ENCODE measurements at regions not wholly inside any gene's neighbourhood (a gene's known extent, or its start where the extent isn't known, plus 50 kb on each side); places are given as distances from the start of the nearest gene placed in this dataset.

DNA sequence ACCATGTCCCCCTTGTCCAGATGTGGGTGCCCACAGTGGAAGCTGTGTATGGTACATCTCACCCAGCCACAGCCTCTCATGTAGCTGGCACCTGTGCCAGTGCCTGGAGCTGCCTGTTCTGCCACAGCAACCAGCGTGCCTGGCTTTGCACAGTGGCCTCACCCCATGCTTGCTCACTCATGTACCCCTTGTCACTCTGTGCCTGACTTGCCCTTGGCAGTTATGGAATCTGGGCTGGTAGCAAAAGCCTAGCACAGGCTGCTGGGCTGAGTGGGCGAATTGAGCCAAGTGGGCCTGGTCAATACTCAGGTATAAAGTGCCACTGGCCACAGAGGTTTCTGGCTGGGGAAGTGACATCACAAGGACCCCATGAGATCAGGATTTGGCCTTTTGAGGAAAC lies 264.2 kb downstream of the INSC start:
- no peak for DNase-seq (ENCODE audit: low spot score)

DNA sequence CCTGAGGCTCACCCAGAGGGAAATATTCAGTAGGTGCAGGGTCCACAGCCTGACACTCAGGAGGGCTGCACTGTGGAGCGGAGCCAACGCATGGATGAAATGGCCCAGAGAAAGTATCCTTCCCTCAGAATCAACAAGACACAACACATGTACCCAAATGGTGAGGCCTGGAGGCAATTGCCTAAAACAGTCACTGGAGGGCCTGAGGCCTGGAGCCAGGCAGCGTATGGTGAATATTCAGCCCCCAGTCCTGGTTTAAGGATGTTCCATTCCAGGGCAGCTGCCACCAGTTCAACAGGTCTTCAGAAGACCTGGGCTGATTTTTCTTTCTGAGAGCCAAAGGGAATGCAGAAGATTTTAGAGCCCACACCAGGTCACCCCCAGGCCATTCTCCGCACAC lies 264.8 kb downstream of the INSC start:
- no peak for DNase-seq (ENCODE audit: low spot score)

DNA sequence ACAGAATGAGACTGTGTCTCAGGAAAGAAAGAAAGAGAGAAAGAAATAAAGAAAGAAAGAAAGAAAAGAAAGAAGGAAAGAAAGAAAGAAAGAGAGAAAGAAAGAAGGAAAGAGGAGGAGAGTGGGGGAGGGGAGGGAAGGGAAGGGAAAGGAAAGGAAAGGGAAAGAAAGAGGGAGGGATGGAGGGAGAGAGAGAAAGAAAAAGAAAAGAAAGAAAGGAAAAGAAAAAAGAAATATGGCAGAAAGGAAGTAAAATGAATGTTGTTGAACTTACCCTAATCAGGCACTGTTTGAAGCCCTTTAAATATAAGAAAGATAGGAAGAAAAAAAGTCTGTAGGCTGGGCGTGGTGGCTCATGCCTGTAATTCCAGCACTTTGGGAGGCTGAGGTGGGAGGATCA lies 276.1 kb downstream of the INSC start:
- DNase-seq (ENCODE audit: low spot score) = no peak

DNA sequence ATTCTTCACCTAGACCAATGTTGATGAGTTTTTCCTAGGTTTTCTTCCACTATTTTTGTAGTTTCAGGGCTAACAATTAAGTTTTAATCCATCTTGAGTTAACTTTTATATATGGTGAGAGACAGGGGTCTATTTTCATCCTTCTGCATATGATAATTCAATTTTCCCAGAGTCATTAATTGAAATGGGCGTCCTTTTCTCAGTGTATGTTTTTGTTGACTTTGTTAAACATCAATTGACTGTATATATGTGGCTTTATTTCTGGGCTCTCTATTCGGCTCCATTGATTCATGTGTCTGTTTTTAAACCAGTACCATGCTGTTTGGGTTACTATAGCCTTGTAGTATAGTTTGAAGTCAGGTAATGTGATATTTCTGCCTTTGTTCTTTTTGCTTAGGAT lies 282.1 kb downstream of the INSC start:
- no peak for DNase-seq (ENCODE audit: low spot score)

DNA sequence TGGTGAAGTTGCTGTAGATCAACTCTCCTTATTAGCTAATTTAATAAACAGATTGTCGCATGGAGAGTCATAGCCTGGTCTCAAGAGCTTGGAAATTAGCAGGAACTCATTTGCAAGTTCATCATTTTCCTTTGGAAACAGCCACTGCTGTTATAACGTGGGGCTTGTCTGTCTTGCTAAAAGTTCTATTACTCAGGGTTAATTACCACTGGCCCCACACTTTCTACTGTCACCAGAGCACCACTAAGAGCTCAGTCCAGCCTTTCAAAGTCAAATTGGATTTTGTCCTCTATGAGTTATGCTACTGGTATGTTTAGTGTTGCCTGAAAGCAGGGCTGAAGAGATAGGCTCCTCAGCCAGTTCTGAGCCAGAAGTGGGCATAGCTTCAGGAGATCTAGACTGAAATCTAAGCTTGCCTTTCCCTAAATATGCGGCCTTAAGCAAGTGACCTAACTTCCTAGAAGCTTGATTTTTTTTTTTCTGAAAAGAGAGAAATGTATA lies 292.2 kb downstream of the INSC start:
- no peak for DNase-seq (ENCODE audit: low spot score)

DNA sequence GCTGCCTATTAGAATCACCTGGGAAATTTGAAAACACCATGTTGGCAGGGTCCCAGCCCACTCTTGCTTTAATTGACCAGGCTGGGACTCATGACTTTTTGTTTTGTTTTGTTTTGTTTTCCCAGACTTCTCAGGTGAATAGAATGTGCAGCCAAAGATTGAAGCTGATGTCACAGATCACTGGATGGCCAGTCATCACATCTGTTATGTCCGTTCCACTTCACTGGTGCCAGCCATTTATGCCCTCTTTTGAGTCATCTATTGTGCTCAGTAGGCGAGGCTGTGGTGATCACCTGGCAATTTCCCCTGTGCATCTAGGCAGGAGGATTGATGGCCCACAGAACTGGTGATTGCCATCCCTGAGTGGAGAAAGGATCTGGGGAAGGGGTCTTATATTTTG lies 297.3 kb downstream of the INSC start:
- no peak for DNase-seq (ENCODE audit: low spot score)

DNA sequence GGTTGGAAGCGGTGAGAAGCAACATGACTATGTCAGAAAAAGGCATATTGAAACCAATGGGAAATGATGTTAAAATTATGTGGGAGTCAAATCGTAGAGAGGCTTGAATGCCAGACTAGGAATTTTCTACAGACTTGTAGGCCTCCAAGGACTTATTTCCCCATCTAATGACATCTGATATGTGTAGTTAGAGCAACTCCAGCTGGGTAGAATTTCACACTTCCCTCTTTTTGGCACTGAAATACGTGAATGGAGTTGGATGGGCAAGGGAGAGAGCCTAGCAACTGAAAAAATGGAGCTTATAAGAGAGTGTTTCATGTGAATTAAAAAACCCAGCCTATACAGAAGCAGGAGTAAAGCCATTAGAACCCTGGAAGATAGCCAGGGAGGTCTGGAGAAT lies 304.2 kb downstream of the INSC start:
- DNase-seq (ENCODE audit: low spot score) = no peak

DNA sequence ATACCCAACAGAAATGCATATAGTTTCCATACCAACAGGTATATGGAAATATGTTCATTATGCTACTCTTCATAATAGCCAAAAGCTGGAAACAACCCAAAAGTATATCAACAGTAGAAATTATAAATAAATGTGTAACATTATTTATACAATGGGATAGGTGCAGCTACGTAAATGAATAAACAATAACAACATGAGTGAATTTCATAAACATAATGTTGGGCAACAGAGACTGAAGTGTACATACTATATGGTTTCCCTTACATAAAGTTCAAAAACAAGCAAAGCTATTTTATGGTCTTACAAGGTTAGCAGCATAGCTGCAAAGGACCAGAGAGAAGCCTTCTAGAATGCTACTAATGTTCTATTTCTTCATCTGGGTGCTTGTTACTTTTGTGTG lies 305.0 kb downstream of the INSC start:
- DNase-seq (ENCODE audit: low spot score) = no peak

DNA sequence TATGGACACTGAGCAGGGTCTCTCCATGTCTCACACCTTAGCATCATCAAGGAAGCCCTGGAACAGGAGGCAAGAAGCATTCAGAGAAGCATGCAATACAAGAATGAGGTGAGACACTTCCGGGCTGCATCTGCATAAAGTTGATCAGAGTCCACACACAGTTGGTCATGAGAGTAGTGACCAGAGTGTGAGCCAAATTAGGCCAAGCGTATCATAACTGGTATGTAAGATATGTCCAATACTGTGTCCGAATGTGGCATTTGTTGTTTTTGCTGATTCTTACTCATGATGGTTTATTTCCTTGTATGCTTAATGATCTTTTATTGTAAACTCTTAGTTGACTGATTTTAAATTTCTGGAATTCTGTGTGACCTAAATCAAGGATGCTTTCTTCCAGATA lies 315.7 kb downstream of the INSC start:
- no peak for DNase-seq (ENCODE audit: low spot score)

DNA sequence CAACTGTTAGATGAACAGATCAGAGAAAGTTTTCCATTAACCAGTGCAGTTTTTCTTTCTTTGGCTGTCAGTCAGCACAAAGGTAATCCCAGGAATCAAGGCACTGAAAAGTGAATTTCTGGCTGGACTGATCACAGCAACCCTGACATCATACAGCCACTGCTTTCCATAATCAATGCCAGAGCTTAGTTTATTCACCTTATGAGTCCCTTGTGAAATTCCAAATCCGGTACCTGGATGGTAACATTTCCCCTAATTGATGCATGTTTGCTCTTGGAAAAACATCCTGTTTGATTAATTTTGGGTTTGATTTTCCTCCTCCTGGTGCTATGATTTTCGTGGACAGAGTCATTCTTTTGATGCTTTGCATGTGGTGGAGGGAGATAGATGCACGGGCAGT lies 319.8 kb downstream of the INSC start:
- DNase-seq (ENCODE audit: low spot score) = no peak

DNA sequence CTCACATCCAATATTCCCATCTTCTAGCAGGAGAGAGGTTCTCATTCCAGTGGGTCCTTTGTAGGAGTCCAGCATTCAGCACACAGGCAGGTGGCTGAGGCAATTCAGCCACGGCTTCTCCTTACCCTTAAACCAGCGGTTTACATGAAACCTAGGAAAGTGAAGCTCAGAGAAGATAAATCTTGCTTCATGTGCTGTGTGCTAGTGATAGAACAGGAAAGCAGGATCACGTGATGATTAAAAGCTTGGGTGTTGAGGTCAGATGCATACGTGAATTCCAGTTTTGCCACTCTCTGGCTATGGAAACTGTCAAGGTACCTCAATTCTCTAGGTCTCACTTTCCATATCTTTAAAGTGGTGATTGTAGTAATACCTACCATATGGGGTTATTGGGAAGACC lies 331.6 kb downstream of the INSC start:
- no peak for DNase-seq (ENCODE audit: low spot score)

DNA sequence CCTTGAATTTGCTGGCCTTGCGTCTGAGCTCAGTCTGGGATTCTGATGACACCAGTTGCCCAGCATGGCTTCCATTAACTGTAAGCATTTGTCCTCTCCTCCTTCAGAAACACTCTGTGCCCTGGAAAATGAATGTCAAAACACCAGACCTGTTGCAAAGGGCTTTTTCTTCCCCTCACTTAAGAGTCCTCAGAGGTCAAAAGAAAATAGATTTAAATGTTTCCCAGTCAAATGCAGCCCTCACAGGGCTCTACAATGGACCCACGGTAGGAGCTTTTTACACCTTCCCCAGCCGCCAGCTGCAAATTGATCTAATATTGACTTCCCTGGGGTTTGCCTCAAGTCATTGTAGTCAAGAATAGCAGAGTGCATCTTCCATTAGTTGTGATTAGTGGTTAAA lies 332.2 kb downstream of the INSC start:
- no peak for DNase-seq (ENCODE audit: low spot score)

DNA sequence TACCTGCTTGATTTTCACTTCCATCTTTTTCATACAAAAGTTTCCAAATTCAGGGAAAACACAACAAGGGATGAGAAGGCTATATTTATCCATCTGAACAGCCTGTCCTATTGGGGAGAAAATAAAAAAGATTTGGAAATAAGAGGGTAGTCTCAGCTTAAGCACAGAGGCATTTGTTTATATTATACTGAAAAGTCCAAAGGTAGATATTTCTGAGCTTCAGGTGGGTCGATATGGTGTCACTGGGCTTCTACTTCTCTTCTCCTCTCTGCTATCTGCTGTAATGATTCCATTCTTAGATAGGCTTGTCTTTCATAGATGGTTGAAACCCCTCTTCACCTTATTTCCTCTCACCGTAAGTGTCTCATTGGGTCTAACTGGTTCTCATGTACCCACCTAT lies 337.0 kb downstream of the INSC start:
- no peak for DNase-seq (ENCODE audit: low spot score)

DNA sequence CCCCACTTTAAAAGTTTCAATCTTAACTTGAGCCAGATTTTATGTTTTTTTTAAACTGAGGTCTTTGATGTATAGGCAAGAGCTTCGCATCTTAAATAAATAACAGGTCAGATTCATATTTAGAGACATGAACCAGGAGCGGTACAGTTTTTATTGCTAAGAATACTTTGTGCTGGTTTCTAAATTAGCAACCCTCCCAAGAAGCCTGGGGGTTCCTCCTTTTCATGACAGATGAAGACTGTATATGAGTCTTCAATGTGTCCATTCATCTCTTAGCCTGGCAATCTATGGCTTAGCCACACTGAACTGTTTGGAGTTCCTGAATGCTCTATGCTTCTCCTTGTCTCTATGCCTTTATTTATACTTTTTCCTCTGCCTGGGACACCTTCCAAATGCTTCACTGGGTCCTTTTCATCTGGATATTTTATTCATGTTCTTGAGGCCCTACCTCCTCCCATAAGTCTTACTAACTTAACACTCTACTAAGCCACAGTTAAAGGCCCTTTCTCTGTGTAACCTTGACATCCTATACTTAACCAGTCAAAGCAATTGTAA lies 338.6 kb downstream of the INSC start:
- DNase-seq (ENCODE audit: low spot score) = no peak

DNA sequence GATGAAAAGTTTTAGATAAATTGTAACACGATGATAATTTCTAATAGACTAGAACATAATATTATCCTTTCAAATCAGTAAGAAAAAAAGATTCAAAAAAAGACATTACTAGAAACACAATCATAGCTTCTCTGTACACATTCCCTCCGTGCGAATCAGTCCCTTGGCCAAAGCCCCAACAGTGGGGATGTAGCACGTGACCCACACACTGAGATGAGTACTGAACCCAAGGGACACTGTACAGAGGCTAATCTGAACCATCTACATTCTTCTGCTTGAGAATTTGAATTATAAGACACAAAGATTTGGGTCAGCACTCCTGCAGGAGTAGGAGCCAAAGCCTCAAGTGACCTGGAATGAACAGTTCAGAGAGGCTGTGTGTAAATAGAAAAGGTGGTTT lies 353.7 kb downstream of the INSC start:
- no peak for DNase-seq (ENCODE audit: low spot score)

DNA sequence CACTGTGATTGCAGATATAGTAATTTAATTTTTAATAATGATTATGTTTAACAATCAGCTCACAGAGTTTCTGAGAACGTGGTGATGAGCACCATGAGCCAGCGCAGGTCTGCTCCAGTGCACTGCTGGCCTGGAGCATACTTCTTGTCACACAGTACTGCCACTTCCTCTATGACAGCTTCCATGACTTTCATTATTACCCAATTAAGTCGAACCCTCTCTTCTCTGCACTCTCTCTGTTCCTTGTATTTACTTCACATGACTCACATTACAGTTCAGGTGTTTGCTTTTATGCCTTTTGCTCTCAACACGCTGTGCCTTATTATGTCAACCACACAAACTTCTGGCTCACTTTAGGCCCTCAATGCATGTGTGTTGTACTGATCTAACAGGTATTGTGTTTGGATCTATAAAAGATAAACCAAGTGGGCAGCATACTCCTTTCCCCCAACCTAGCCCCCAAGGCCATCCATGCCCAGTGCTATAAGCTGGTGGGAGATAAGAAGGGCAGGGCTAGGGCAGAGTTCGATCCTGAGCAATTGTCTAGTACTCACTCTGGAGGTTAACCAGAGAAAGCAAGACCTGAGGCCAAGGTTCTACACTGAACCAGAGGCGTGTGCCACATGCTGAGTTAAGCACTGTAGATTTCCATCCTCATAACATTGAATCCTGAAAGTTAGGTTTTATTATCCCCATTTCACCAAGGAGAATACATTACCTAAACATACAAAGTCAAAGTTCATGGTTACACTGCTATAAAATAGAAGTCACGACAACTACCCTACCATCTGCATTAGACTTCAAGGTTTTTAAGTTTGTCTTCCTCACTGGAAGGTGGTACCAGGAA lies 356.5 kb downstream of the INSC start:
- DNase-seq (ENCODE audit: low spot score) = no peak

DNA sequence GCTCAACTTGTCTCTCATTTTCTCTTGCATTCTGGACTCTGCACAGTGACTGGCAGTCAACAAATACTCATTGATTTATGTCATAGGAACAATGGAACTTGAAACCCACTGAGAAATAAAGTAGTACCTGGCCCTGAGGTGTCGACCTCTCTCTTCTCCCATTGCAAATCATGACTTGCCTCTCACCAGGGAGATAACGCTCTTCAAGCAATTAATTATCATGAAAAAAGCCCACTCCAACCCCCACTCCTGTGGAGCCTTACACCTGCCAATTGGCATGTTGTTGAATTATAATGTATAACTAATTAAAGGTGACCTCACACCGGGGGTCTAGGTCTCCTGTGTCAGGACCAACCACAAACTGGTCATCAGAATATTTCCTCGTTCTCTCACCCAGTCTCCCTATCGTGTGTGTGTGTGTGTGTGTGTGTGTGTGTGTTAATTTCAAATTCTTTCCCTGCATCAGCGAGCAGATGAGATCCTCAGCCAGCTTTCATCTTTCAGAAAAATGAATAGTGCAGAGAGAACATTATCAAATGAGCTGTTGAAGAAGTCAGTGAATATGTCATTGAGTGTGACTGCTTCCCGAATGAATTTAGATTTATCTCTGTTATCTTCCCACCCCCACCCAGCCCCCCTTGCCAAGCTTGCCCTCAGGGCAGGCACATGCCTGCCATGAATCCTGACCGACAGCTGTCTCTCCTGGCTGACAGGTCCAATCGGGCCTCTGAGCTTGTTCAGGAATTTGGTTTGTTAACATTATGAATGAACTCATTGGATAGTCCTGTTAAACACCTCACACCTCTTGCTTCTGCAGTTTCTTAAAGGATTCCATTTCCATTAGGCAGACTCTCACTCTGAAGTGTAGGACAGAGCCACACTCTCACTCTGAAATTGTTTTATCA lies 357.4 kb downstream of the INSC start:
- DNase-seq (ENCODE audit: low spot score) = no peak

DNA sequence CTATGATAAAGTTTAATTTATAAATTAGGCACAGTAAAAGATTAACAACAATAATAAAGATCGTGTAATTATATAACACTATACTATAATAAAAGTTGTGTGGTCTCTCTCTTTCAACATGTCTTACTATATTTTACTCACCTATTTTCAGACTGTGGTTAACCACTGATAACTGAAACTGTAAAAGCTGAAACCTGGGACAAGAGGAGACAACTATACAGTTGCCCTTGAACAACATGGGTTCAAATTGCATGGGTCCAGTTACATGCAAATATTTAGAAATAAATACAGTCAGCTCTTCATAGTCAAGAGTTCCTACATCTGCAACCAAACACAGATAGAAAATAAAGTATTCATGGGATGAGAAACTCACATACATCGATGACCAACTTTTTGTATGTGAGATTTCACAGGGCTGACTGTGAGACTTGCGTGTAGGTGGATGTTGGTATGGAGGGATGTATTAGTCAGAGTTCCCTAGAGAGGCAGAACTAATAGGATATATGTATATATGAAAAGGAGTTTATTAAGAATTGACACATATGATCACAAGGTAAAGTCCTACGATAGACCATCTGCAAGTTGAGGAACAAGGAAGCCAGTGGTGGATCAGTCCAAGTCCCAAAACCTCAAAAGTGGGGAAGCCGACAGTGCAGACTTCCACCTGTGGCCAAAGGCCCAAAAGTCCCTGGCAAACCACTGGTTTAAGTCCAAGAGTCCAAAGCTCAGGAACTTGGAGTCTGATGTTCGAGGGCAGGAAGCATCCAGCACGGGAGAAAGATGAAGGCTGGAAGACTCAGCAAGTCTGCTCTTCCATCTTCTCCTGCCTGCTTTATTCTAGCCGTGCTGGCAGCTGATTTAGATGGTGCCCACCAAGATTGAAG lies 359.5 kb downstream of the INSC start:
- no peak for DNase-seq (ENCODE audit: low spot score)

DNA sequence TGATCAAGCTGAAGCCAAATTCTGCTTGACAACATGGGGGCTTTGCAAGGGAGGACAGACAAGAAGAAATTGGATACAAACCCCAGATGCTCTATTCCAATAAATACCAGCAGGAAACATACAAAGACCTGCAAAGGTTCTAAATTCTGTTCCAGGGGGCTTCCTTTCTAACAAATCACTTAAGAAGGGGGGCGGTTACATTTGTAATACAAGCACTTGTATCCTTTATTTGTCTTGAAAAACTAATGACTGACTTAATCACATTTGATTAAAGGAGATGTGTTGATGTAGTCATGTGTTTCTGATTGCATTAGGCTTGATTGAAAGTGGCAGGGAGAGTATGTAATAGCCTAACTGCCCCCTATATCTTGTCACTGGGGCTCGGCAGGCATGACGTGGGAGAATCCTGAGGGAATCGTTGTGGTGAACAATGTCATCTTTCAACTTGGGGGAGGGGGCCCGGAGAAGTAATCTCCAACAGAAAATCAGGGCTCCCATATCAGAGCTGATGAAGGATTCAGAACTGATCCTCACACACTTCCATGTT lies 361.7 kb downstream of the INSC start:
- DNase-seq (ENCODE audit: low spot score) = no peak

DNA sequence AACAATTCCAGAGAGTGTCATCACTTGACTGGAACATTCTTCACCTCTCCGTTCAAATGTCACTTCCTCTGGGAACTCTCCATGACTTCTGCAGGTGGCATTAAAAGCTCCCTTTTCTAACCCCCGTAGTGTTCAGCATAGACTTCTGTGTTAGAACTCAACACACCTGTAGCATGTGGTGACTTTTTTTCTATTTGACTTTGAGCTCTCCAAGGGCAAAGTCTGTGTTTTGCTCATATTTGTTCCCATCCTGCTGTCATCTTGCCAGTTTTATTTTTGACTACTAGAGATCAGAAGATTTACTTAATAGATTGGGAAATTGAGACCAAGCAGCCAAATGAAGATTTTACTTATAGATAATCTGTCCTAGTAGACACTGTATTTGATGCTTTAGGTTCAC lies 367.1 kb downstream of the INSC start:
- no peak for DNase-seq (ENCODE audit: low spot score)

DNA sequence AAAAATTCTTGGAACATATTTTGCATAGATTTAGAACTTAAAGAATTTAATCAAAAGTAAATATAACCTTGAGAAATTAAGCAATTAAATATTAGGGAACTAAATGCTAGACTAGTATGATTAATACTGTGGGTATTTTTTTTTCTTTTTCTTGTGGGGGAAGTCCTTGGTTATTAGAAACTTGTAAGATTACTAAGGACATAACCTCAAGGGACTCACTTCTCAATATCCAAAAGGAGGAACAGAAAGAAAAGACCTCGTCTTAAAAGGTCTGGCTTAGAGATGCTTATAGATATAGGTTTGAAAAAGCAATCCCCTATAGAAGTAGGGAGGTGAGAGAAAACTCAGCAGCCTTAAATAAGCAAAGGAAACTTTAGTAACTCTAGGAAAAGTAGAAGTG lies 368.5 kb downstream of the INSC start:
- DNase-seq (ENCODE audit: low spot score) = no peak
